VCaP (cell line): ENCODE measurements at regions not wholly inside any gene's neighbourhood (a gene's known extent, or its start where the extent isn't known, plus 50 kb on each side); places are given as distances from the start of the nearest gene placed in this dataset.

Source experiments
- H3K27ac ChIP-seq: fragments of 450-650 bp; 2 replicates; pipeline ENCODE4 v1.5.1; 2017
- TF ChIP-seq, protein P1 (sequence below): fragments of 450-650 bp; conservative IDR thresholded peaks from 2 replicates; pipeline ENCODE4 v1.5.1; 2017; ENCODE audit warnings: mild to moderate bottlenecking, moderate library complexity

DNA sequence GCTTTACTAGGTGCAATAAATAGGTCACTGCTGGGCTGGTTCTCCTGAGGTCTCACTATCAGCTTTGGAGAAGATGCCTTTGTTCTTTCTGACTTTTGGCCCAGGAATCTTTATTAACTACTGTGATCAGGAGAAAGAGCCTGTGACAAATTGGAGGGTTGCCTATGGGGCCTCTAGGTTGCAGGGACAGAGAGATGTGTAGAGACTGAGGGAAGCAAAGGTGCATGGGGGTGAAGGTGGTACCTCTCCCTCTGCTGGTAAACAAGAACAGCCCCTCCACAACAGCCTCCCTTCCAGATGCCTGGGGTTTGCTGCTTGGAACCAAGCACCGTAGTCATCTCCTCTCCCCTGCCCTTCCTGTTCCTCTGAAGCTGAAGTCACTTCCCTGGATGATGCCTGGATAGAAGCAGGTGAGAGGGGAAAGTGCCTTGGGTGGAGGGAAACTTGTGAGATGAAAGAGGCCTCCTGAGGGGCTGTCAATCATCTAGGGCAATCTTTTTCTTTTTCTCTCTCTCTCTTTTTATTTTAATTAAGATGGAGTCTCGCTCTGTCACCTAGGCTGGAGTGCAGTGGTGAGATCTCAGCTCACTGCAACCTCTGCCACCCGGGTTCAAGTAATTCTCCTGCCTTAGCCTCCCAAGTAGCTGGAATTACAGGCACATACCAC is 57.4 kb upstream of the DUSP22 start:
- TF ChIP-seq, protein P1, sequence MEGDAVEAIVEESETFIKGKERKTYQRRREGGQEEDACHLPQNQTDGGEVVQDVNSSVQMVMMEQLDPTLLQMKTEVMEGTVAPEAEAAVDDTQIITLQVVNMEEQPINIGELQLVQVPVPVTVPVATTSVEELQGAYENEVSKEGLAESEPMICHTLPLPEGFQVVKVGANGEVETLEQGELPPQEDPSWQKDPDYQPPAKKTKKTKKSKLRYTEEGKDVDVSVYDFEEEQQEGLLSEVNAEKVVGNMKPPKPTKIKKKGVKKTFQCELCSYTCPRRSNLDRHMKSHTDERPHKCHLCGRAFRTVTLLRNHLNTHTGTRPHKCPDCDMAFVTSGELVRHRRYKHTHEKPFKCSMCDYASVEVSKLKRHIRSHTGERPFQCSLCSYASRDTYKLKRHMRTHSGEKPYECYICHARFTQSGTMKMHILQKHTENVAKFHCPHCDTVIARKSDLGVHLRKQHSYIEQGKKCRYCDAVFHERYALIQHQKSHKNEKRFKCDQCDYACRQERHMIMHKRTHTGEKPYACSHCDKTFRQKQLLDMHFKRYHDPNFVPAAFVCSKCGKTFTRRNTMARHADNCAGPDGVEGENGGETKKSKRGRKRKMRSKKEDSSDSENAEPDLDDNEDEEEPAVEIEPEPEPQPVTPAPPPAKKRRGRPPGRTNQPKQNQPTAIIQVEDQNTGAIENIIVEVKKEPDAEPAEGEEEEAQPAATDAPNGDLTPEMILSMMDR: no peak

DNA sequence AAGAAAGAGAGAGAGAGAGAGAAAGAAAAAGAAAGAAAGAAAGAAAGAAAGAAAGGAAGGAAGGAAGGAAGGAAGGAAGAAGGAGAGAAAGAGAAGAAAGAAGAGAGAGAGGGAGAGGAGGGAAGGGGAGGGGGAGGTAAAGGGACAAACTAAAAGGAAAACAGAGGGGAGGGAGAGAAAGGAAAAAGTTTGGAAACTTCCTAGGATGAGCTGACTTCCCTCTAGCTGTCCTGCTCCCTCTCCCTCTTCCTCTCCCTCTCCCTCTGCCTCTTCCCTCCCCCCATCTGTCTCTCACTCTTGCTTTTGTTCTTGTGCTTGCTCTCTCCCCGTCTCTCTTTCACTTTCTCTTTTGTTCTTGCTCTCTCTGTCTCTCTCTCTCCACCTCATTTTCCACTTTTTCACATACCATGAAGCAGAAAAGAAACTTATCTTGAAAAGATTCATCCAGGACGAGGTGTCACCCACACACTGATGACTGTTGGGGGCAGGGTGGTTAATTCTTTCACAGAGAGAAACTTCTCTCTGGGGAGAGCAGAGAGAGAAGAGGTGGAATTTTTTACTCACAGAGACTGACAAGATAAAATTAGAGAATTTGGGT is 56.4 kb upstream of the DUSP22 start:
- H3K27ac ChIP-seq: no peak overlapping the region
- TF ChIP-seq, protein P1: no peak

More for the DNA sequence above, 57.4 kb upstream of the DUSP22 start:
- H3K27ac ChIP-seq: no peak overlapping the region

DNA sequence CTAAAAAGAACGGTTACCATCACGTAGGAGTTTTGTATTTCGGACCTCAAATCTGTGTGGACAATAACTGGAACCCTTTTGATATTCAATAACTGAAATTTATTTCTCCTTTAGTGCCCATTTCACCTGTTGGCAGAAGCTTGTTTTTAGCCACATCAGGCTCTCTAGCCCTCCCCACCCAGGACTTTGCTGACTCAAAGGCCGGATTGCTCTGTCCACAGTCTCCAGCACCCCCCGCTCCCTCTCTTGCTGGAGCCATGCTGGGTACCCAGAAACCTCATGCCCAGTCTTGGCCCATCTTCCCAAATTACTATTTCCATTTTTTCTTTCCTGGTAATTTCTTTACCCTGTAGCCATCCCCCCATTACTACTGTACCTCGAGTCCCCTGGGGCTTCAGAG is 55.8 kb upstream of the DUSP22 start:
- H3K27ac ChIP-seq: no peak overlapping the region
- TF ChIP-seq, protein P1: no peak

DNA sequence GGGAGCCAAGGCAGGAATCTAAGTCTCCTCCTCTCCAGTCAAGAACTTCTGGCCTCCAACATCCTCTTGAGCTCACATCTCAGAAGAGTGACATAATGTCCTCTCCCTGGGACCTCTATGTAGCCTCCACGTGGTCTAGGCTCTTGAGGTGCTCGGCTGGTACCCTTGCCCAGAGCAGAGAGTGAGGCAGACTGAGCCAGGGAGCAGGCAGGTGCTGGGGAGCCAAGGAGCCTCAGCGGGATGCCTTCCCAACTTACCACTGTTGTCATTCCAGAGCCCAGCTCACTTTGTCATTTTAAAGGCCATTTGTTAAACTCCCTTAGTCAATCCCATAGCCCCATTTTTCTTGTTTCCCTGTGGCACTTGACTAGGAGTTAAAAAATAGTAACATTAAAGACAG is 52.1 kb upstream of the DUSP22 start:
- TF ChIP-seq, protein P1: no peak
- no peak overlapping the region for H3K27ac ChIP-seq

DNA sequence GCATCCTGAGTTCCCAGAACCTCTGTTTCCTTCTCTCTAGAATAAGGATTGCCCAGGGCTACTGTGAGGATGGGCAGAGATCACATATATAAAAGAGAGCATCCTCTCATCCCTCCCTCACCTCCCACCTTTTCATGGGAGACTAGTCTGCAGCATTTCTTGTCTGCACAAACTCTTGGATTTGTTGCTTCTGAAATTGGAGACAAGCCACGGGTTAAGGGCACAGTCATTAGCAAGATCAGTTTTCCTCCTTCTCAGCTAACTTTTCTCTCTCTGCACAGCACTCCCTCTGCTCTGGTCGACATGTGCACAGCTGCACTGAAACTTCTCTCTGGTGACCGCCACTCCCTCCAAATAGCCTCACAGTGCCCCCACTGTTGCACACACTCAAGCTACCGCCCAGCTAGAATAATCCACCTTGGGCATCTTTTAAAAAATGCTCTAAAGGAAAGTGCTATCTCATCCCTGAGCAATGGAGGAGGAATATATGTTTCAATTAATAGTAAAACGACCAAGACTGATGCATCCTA is 50.9 kb upstream of the DUSP22 start:
- TF ChIP-seq, protein P1: no peak
- H3K27ac ChIP-seq: no peak overlapping the region
